ENCODE measurements at regions not wholly inside any gene's neighbourhood (a gene's known extent, or its start where the extent isn't known, plus 50 kb on each side); places are given as distances from the start of the nearest gene placed in this dataset.

GRCh38 chr10:113447278-113447677, 105.6 kb upstream of the HABP2 start:
- no peak for DNase-seq
- Histone ChIP-seq H3K36me3 (ENCODE audit: insufficient read depth, low read length) (no peaks in the 10 kb centered on the region), H3K27ac (ENCODE audit: low read depth, low read length) (no peak overlapping the region), H3K27me3 (ENCODE audit: insufficient read depth, low read length, poor library complexity, severe bottlenecking) (no peaks in the 10 kb centered on the region), H3K4me1 (ENCODE audit: insufficient read depth, low read length) (no peaks in the 10 kb centered on the region), H3K9me3 (ENCODE audit: low read length) (no peaks in the 10 kb centered on the region), H3K4me3 (ENCODE audit: low read length) (no peak overlapping the region)
- H3K4me3 Mint-ChIP-seq: no peak overlapping the region
- peaks cover 5 to 34% of the 10 kb centered on the region in 2 donors for H3K27me3 Mint-ChIP-seq
- no peaks in the 10 kb centered on the region for H3K36me3 Mint-ChIP-seq
- CTCF ChIA-PET: no interaction called here
- no peak overlapping the region for H3K27ac Mint-ChIP-seq
- H3K4me1 Mint-ChIP-seq: no peaks in the 10 kb centered on the region
- no peaks in the 10 kb centered on the region for H3K9me3 Mint-ChIP-seq
- POLR2A ChIA-PET: no interaction called here

DNA sequence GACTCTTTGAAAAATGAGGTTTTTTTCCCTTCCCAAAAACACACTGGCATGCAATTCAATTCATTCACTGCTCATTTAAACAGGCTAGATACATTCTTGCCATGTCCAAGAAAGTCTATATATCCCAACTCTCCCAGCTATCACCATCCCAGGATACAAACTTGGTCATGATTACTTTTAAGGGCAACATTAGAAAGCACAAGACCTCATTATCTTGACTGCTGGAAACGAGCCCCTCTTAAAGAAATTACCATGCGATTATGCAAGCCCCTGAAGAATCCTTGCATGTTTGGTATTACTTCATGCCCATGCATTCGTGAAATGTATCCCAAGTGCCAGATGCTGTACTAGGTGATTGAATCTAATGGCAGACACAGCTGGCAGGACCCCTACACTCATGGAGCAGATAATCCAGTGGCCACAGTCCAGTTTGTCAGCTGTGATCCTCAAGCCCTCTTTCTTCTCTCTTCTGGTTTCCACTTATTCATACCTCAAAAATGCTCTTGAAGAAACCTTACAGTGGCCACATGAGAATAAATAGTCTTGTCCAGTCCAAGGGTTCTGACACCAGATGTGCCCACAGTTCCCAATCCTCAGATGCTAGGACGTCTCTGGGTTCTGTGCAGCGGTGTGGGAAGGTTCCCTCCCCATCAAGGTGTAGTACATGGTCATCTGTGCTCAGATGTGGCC, 103.7 kb upstream of the HABP2 start:
- Mint-ChIP-seq H3K36me3 (no peaks in the 10 kb centered on the region), H3K4me3 (no peak overlapping the region), H3K27ac (no peak overlapping the region), H3K9me3 (no peaks in the 10 kb centered on the region), H3K4me1 (no peaks in the 10 kb centered on the region), H3K27me3 (peaks cover 3 to 33% of the 10 kb centered on the region in 2 donors)
- Histone ChIP-seq H3K27me3 (ENCODE audit: insufficient read depth, low read length, poor library complexity, severe bottlenecking) (no peaks in the 10 kb centered on the region), H3K27ac (ENCODE audit: low read depth, low read length) (no peak overlapping the region), H3K36me3 (ENCODE audit: insufficient read depth, low read length) (no peaks in the 10 kb centered on the region), H3K4me3 (ENCODE audit: low read length) (no peak overlapping the region), H3K9me3 (ENCODE audit: low read length) (no peaks in the 10 kb centered on the region), H3K4me1 (ENCODE audit: insufficient read depth, low read length) (no peaks in the 10 kb centered on the region)
- ChIA-PET CTCF (no interaction called here), POLR2A (no interaction called here)
- no peak for DNase-seq

GRCh38 chr10:113450046-113450804, 102.6 kb upstream of the HABP2 start:
- H3K27ac ChIP-seq (ENCODE audit: low read depth, low read length): no peak overlapping the region
- CTCF ChIA-PET: no interaction called here

GRCh38 chr10:113450906-113451305, 101.9 kb upstream of the HABP2 start:
- no peak overlapping the region for H3K27ac Mint-ChIP-seq
- no peaks in the 10 kb centered on the region for H3K9me3 Mint-ChIP-seq
- POLR2A ChIA-PET: no interaction called here
- H3K36me3 Mint-ChIP-seq: no peaks in the 10 kb centered on the region
- Histone ChIP-seq H3K4me1 (ENCODE audit: insufficient read depth, low read length) (no peaks in the 10 kb centered on the region), H3K9me3 (ENCODE audit: low read length) (no peaks in the 10 kb centered on the region), H3K36me3 (ENCODE audit: insufficient read depth, low read length) (no peaks in the 10 kb centered on the region), H3K4me3 (ENCODE audit: low read length) (no peak overlapping the region), H3K27me3 (ENCODE audit: insufficient read depth, low read length, poor library complexity, severe bottlenecking) (no peaks in the 10 kb centered on the region), H3K27ac (ENCODE audit: low read depth, low read length) (no peak overlapping the region)
- H3K4me1 Mint-ChIP-seq: no peaks in the 10 kb centered on the region
- CTCF ChIA-PET: no interaction called here
- H3K27me3 Mint-ChIP-seq: peaks cover 2 to 28% of the 10 kb centered on the region in 2 donors
- DNase-seq: no peak
- no peak overlapping the region for H3K4me3 Mint-ChIP-seq

More at GRCh38 chr10:113450046-113450804, 102.6 kb upstream of the HABP2 start:
- H3K36me3 ChIP-seq (ENCODE audit: insufficient read depth, low read length): no peaks in the 10 kb centered on the region
- no peaks in the 10 kb centered on the region for H3K36me3 Mint-ChIP-seq
- peaks cover 2 to 32% of the 10 kb centered on the region in 2 donors for H3K27me3 Mint-ChIP-seq
- no peak for DNase-seq
- no peak overlapping the region for H3K4me3 Mint-ChIP-seq
- no peak overlapping the region for H3K4me3 ChIP-seq (ENCODE audit: low read length)
- POLR2A ChIA-PET: no interaction called here
- no peaks in the 10 kb centered on the region for H3K27me3 ChIP-seq (ENCODE audit: insufficient read depth, low read length, poor library complexity, severe bottlenecking)
- H3K9me3 ChIP-seq (ENCODE audit: low read length): no peaks in the 10 kb centered on the region
- H3K4me1 ChIP-seq (ENCODE audit: insufficient read depth, low read length): no peaks in the 10 kb centered on the region
- H3K9me3 Mint-ChIP-seq: no peaks in the 10 kb centered on the region
- H3K27ac Mint-ChIP-seq: no peak overlapping the region
- H3K4me1 Mint-ChIP-seq: no peaks in the 10 kb centered on the region

DNA sequence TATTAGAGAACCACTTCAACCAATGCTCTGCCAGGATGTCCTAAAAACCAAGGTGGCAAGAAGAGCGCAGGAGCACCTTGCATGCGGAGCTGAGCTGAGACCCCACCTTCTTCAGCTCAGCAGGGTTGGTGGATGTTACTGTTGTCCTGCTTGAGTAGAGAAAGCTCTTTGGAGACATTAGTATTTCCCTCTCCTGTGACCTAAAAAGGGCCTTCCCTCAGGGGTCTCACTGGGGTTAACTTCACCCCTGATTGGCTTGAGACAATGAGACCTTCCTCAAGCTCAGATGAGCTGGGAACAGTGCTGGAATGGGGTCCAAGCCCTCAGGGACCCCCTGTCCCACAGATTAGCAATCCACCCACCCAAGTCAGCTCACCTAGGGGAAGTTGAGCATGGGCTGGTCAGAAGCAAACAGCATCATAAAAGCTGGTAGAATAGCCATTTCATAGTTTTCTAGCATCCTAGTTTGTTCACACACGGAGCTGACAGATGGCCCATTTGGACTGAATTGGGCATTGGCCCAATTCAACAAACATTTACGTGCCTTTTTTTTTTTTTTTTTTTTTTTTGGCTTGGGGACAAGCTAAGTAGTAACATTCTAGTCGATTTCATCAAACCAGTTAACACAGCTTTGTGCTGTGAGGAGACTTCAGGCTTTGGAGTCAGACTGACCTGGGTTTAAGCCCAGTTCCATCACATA, 100.6 kb upstream of the HABP2 start:
- POLR2A ChIA-PET: no interaction called here

DNA sequence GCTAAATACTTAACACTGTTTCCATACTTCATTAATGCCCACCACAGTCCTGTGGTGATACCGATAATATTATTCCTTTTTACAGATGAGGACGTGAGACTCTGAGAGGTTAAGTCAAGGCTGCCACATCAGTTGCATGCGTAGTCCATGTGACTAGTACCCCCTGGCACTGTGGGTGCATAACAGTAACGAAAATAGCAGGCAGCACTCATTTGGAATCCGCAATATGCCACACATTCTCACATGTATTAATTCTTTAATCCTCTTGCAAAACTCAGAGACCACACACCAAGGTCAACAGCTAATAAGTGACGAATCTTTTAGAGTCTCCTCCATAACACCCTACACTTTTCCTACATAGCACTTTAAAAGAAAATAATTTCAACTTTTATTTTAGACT, 99.5 kb upstream of the HABP2 start:
- Histone ChIP-seq H3K9me3 (ENCODE audit: low read length) (no peaks in the 10 kb centered on the region), H3K4me1 (ENCODE audit: insufficient read depth, low read length) (no peaks in the 10 kb centered on the region), H3K27me3 (ENCODE audit: insufficient read depth, low read length, poor library complexity, severe bottlenecking) (no peaks in the 10 kb centered on the region), H3K36me3 (ENCODE audit: insufficient read depth, low read length) (no peaks in the 10 kb centered on the region), H3K27ac (ENCODE audit: low read depth, low read length) (no peak overlapping the region), H3K4me3 (ENCODE audit: low read length) (no peak overlapping the region)
- H3K27ac Mint-ChIP-seq: no peak overlapping the region
- H3K9me3 Mint-ChIP-seq: peaks cover 0 to 5% (median 0%) of the 10 kb centered on the region in 5 donors
- CTCF ChIA-PET: no interaction called here
- no peak for DNase-seq
- no peaks in the 10 kb centered on the region for H3K4me1 Mint-ChIP-seq
- peaks cover 8 to 33% of the 10 kb centered on the region in 2 donors for H3K27me3 Mint-ChIP-seq
- no peaks in the 10 kb centered on the region for H3K36me3 Mint-ChIP-seq
- POLR2A ChIA-PET: no interaction called here
- no peak overlapping the region for H3K4me3 Mint-ChIP-seq

More for the DNA sequence above, 100.6 kb upstream of the HABP2 start:
- Histone ChIP-seq H3K4me3 (ENCODE audit: low read length) (no peak overlapping the region), H3K27ac (ENCODE audit: low read depth, low read length) (no peak overlapping the region), H3K27me3 (ENCODE audit: insufficient read depth, low read length, poor library complexity, severe bottlenecking) (no peaks in the 10 kb centered on the region), H3K36me3 (ENCODE audit: insufficient read depth, low read length) (no peaks in the 10 kb centered on the region), H3K9me3 (ENCODE audit: low read length) (no peaks in the 10 kb centered on the region), H3K4me1 (ENCODE audit: insufficient read depth, low read length) (no peaks in the 10 kb centered on the region)
- H3K36me3 Mint-ChIP-seq: no peaks in the 10 kb centered on the region
- peaks cover 4 to 25% of the 10 kb centered on the region in 2 donors for H3K27me3 Mint-ChIP-seq
- H3K27ac Mint-ChIP-seq: no peak overlapping the region
- no peak overlapping the region for H3K4me3 Mint-ChIP-seq
- CTCF ChIA-PET: interaction anchor here (1.0 kb wide), 1 partner anchor 17 kb away, joined by 3 read pairs; no protein-coding TSS in a partner anchor
- H3K4me1 Mint-ChIP-seq: no peaks in the 10 kb centered on the region
- H3K9me3 Mint-ChIP-seq: peaks cover 0 to under 1% (median 0%) of the 10 kb centered on the region in 5 donors
- no peak for DNase-seq

- CTCF ChIA-PET: no interaction called here
Measured at GRCh38 chr10:113454341-113455061, 98.4 kb upstream of the HABP2 start.

DNA sequence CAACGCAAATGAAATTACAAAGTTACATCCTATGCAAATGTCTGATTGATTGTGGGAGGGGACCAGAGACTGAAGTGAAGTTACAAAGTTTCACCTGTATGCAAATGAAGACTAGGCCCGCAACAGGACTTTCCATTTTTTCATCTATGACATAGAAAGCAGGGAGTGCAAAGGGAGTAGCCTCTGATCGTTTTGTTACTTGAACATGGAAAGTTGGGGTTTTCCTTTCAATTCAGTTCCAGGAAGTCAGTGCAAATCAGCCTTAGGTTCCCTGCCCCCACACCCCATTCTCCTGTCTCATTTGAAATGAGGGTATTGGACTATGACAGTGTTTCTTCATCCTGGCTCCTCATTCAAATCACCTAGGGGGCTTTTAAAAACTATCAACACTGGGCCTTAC, 96.9 kb upstream of the HABP2 start:
- Histone ChIP-seq H3K27me3 (ENCODE audit: insufficient read depth, low read length, poor library complexity, severe bottlenecking) (no peaks in the 10 kb centered on the region), H3K9me3 (ENCODE audit: low read length) (no peaks in the 10 kb centered on the region), H3K36me3 (ENCODE audit: insufficient read depth, low read length) (no peaks in the 10 kb centered on the region), H3K4me1 (ENCODE audit: insufficient read depth, low read length) (no peaks in the 10 kb centered on the region), H3K4me3 (ENCODE audit: low read length) (no peak overlapping the region), H3K27ac (ENCODE audit: low read depth, low read length) (no peak overlapping the region)
- ChIA-PET CTCF (no interaction called here), POLR2A (no interaction called here)
- no peak overlapping the region for H3K4me3 Mint-ChIP-seq
- H3K27me3 Mint-ChIP-seq: peaks cover 12 to 39% of the 10 kb centered on the region in 2 donors
- peaks cover 0 to 5% (median 0%) of the 10 kb centered on the region in 5 donors for H3K9me3 Mint-ChIP-seq
- no peak for DNase-seq
- H3K36me3 Mint-ChIP-seq: no peaks in the 10 kb centered on the region
- H3K27ac Mint-ChIP-seq: no peak overlapping the region
- H3K4me1 Mint-ChIP-seq: no peaks in the 10 kb centered on the region

More at GRCh38 chr10:113454341-113455061, 98.4 kb upstream of the HABP2 start:
- Histone ChIP-seq H3K4me1 (ENCODE audit: insufficient read depth, low read length) (no peaks in the 10 kb centered on the region), H3K27me3 (ENCODE audit: insufficient read depth, low read length, poor library complexity, severe bottlenecking) (no peaks in the 10 kb centered on the region), H3K27ac (ENCODE audit: low read depth, low read length) (no peak overlapping the region), H3K4me3 (ENCODE audit: low read length) (no peak overlapping the region), H3K9me3 (ENCODE audit: low read length) (no peaks in the 10 kb centered on the region), H3K36me3 (ENCODE audit: insufficient read depth, low read length) (no peaks in the 10 kb centered on the region)
- no peaks in the 10 kb centered on the region for H3K4me1 Mint-ChIP-seq
- H3K27me3 Mint-ChIP-seq: peaks cover 8 to 30% of the 10 kb centered on the region in 2 donors
- H3K4me3 Mint-ChIP-seq: no peak overlapping the region
- H3K36me3 Mint-ChIP-seq: no peaks in the 10 kb centered on the region
- H3K9me3 Mint-ChIP-seq: peaks cover 0 to 5% (median 0%) of the 10 kb centered on the region in 5 donors
- DNase-seq: no peak
- POLR2A ChIA-PET: no interaction called here
- no peak overlapping the region for H3K27ac Mint-ChIP-seq
